Right forelimb (tissue), 1 donor: ENCODE measurements at regions not wholly inside any gene's neighbourhood (a gene's known extent, or its start where the extent isn't known, plus 50 kb on each side); places are given as distances from the start of the nearest gene placed in this dataset.
"Not testable (repeated sequence)": the region's sequence is repeated elsewhere in the genome, so short reads cannot be mapped to it uniquely, and the experiment has no call there.

ENCODE experiments used
- DNase-seq: peaks from one replicate; pipeline ENCODE4 v3.0.0-alpha.2; 2018

DNA sequence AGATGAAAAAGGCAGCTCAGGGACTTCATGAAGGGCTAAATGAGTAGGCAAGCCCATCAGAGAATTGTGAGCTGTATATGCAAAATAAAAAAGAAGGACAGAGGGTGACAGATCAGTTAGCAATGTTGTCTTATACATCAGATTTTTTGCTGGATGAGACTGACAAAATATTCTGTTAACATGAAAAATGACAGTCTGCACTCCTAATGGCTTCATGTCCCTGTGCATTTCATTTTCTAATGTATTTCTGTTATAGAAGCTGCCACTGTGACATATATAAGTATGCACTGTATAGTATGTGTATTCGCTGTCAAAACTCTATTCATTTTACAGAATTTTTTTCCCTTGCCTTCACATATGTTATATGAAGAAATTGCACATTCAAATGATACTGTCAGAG, 559.5 kb downstream of the DMRTA1 start:
- DNase-seq: no peak

GRCh38 chr9:23011669-23012068, 565.0 kb downstream of the DMRTA1 start:
- no peak for DNase-seq

- no peak for DNase-seq
Observed at GRCh38 chr9:23015557-23015956, 568.9 kb downstream of the DMRTA1 start.

DNA sequence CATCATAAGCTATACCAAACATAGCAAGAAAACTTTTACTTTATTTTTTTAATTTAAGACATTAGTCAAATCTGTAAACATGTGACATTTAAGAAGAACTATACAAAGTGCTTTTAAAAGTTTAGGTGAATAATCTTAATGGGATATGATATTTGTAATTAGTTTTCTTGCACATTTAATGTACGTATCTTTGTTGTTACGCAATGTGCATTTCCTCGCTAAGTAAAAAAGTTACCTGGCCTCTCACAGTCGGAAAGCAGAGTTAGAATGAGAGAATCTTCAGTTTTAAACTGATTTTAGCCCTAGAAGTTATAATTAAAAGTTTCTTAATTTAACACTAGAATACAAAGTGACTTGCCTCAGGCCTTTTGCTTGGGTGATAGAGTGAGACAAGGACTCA, 589.8 kb downstream of the DMRTA1 start:
- DNase-seq: no peak

DNA sequence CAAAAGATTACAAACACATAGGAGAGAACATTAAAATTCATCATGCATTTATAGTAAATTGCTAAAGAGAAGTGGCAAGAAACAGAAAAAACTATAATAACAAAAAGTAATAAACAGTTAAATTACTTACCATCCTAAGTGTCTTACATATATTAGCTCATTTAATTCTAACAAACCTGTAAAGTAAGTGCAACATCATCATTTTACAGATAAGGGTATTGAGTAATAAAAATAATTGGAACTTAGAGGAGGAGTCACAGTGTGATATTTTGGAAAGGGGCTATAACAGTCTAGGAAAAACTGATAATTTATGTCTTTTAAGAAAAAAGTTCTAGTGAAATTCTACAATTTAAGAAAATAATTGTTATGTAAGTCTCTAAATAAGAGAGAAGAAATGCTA, 592.8 kb downstream of the DMRTA1 start:
- DNase-seq: no peak

GRCh38 chr9:23041466-23041865, 594.8 kb downstream of the DMRTA1 start:
- no peak for DNase-seq

DNA sequence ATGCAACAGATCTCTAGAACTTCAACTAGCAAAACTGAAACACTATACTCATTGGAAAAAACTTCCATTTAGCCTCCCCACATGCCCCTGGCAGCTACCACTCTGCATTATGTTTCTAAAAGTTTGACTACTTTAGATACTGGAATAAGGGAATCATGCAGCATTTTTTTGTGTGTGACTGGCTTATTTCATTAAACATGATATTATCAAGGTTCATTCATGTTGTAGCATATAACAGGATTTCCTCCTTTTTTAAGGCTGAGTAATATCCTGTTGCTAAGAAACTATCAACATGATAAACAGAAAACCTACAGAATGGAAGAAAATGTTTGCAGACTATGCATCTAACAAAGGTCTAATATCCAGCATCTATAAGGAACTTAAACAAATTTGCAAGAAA, 597.9 kb downstream of the DMRTA1 start:
- DNase-seq: no peak

- DNase-seq: not testable (repeated sequence)
Observed at GRCh38 chr9:23046026-23046425, 599.4 kb downstream of the DMRTA1 start.

- no peak for DNase-seq
Observed at GRCh38 chr9:23050548-23050947, 603.9 kb downstream of the DMRTA1 start.

DNA sequence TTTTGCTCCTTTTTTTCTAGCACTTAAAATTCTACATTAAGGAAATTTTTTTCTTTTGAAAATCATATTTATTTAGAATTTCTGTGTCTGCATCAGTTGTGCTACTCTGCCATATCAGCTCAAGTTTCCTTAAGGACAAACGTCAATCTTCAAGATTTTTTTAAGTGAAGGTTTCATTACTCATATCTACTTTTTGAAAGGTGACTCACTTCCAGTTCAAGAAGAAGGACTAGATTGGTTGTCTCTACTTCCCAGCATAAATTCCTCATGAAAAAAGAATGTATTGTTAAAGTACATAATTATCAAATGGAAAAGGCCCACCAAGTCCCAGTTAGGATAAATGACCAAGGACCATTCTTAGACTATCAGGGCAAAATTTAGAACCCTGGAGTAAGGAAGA, 626.5 kb downstream of the DMRTA1 start:
- DNase-seq: no peak

- DNase-seq: no peak
Observed at GRCh38 chr9:23079798-23080197, 633.2 kb downstream of the DMRTA1 start.

GRCh38 chr9:23081377-23081776, 634.8 kb downstream of the DMRTA1 start:
- no peak for DNase-seq

GRCh38 chr9:23088932-23089364, 642.3 kb downstream of the DMRTA1 start:
- no peak for DNase-seq

DNA sequence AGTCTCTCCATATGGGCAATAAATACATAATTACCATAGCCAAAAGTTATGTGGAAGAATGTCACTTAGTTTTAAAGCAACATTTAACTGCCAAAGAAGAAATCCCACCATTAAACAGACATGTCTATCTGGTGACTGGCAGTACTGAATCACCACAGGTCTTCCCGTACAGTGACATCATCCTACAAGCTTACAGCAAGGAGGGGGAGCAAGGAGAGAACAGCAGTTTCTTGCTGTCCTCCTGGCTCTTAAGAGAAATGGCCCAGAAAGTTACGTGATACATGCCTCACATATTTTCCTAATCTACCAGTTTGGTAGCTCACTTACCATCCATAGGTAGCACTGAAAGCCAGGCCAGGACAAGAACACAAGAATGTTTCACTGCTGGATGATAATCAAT, 671.0 kb downstream of the DMRTA1 start:
- DNase-seq: no peak

DNA sequence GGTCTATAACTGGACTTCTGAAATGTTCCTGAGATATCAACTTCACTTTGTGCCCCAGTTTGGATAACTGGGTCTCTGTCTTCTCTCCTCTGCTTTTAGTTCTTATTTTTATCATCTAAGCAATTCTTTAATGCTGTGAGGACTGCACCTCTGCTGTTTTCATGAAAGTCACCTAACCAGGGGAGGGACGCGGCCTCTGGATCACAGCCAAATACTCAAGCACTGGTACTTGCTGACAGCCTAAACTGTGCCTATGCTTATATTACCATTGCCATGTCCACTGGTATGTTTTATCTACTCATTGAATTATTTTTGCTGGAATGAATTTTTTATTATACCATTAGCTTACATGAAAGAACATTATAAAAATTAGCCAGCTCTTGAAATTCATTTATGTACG, 674.0 kb downstream of the DMRTA1 start:
- DNase-seq: no peak

- peak; percentile 60 for DNase-seq
Observed at GRCh38 chr9:23123048-23123632, 676.5 kb downstream of the DMRTA1 start.

DNA sequence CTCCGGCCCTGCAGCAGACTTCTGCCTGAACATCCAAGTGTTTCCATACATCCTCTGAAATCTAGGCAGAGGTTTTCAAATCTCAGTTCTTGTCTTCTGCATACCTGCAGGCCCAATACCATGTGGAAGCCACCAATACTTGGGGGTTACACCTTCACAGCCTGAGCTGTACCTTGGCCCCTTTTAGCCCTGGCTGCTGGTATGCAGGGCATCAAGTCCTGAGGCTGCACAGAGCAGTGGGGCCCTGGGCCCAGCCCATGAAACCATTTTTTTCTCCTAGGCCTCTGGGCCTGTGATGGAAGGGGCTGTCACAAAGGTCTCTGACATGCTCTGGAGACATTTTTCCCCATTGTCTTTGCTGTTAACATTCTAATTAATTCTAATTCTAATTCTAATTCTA, 680.6 kb downstream of the ELAVL2 start:
- no peak for DNase-seq

GRCh38 chr9:23153058-23153457, 673.0 kb downstream of the ELAVL2 start:
- DNase-seq: no peak

DNA sequence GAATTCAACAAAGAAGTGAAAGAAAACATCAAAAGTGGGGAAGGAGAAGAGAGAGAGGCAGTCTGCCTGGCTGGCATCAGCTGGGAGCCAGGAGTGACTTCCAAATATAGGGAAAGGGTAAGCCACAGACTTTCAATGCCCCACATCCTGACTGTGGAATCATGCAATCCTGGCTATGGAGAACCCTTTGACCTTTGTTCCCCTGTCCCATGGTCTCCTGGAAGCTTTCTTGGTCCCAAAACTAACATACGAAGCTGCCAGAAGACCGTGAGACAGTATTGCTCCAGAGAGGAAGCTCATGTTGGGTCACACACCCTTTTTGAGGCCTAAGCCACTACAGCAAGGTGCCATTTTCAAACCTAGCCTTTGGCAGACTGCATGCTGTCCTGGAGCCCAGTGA, 665.5 kb downstream of the ELAVL2 start:
- DNase-seq: no peak

GRCh38 chr9:23160952-23161469, 665.0 kb downstream of the ELAVL2 start:
- DNase-seq: no peak

- no peak for DNase-seq
Observed at GRCh38 chr9:23162789-23163188, 663.3 kb downstream of the ELAVL2 start.

DNA sequence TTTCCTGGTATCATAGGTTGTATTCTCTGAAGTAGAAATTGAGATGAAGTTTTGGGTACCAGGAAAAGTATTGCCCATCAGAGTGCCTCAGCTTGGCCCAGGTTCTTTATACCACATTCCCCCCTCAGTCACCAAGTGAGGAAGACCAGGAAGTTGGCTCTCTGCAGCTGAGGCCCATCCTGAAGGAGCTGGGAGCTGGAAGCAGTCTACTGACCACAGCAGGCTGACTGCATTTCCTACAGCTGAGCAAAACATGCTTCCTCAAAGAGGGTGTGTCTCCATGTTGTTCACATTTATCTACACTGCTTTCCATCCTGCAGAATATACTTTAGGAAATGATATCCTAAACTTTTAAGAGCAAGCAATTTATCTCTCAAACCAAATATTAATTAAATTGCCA, 654.6 kb downstream of the ELAVL2 start:
- no peak for DNase-seq

- DNase-seq: no peak
Observed at GRCh38 chr9:23172206-23172605, 653.8 kb downstream of the ELAVL2 start.

- no peak for DNase-seq
Observed at GRCh38 chr9:23172979-23173637, 652.9 kb downstream of the ELAVL2 start.

- no peak for DNase-seq
Observed at GRCh38 chr9:23194281-23194680, 631.8 kb downstream of the ELAVL2 start.
